ENCODE measurements at regions not wholly inside any gene's neighbourhood (a gene's known extent, or its start where the extent isn't known, plus 50 kb on each side); places are given as distances from the start of the nearest gene placed in this dataset.

GRCh38 chr10:20641605-20642004 lies 255.5 kb downstream of the NEBL start:
- Histone ChIP-seq H3K4me3 (no peak overlapping the region), H3K9me3 (no peaks in the 10 kb centered on the region), H3K27me3 (ENCODE audit: low read depth) (no peaks in the 10 kb centered on the region), H3K4me1 (no peaks in the 10 kb centered on the region), H3K27ac (no peak overlapping the region), H3K36me3 (no peaks in the 10 kb centered on the region)
- ATAC-seq (no peak), DNase-seq (no peak)
- no peak for TF ChIP-seq CTCF (IDR thresholded peaks at IDR 0.05)
- intact Hi-C loops (cut with DNase I): no loop called here

- DNase-seq (no peak), ATAC-seq (no peak)
- H3K9me3 ChIP-seq: no peaks in the 10 kb centered on the region
- H3K36me3 ChIP-seq: no peaks in the 10 kb centered on the region
- no peaks in the 10 kb centered on the region for H3K27me3 ChIP-seq (ENCODE audit: low read depth)
- no peak for TF ChIP-seq CTCF (IDR thresholded peaks at IDR 0.05)
- no peak overlapping the region for H3K4me3 ChIP-seq
- no peaks in the 10 kb centered on the region for H3K4me1 ChIP-seq
- intact Hi-C loops (cut with DNase I): no loop called here
- H3K27ac ChIP-seq: no peak overlapping the region
Measured at GRCh38 chr10:20635570-20635969, 261.5 kb downstream of the NEBL start.

GRCh38 chr10:20634839-20635238 lies 262.3 kb downstream of the NEBL start:
- Histone ChIP-seq H3K4me1 (no peaks in the 10 kb centered on the region), H3K27ac (no peak overlapping the region), H3K9me3 (no peaks in the 10 kb centered on the region), H3K4me3 (no peak overlapping the region), H3K36me3 (no peaks in the 10 kb centered on the region), H3K27me3 (ENCODE audit: low read depth) (no peaks in the 10 kb centered on the region)
- TF ChIP-seq CTCF (IDR thresholded peaks at IDR 0.05): no peak
- no peak for ATAC-seq
- intact Hi-C loops (cut with DNase I): no loop called here
- no peak for DNase-seq

GRCh38 chr10:20633714-20634113 lies 263.4 kb downstream of the NEBL start:
- no peak for TF ChIP-seq CTCF (IDR thresholded peaks at IDR 0.05)
- intact Hi-C loops (cut with DNase I): no loop called here
- Histone ChIP-seq H3K27ac (no peak overlapping the region), H3K36me3 (no peaks in the 10 kb centered on the region), H3K9me3 (no peaks in the 10 kb centered on the region), H3K4me3 (no peak overlapping the region), H3K27me3 (ENCODE audit: low read depth) (no peaks in the 10 kb centered on the region), H3K4me1 (no peaks in the 10 kb centered on the region)
- ATAC-seq (no peak), DNase-seq (no peak)

GRCh38 chr10:20632696-20633095 lies 264.4 kb downstream of the NEBL start:
- no peak overlapping the region for H3K27ac ChIP-seq
- no peaks in the 10 kb centered on the region for H3K9me3 ChIP-seq
- H3K36me3 ChIP-seq: no peaks in the 10 kb centered on the region
- H3K27me3 ChIP-seq (ENCODE audit: low read depth): no peaks in the 10 kb centered on the region
- DNase-seq (no peak), ATAC-seq (no peak)
- TF ChIP-seq CTCF (IDR thresholded peaks at IDR 0.05): no peak
- no peak overlapping the region for H3K4me3 ChIP-seq
- intact Hi-C loops (cut with DNase I): no loop called here
- no peaks in the 10 kb centered on the region for H3K4me1 ChIP-seq

- H3K4me1 ChIP-seq: no peaks in the 10 kb centered on the region
- no peaks in the 10 kb centered on the region for H3K27me3 ChIP-seq (ENCODE audit: low read depth)
- intact Hi-C loops (cut with DNase I): no loop called here
- H3K4me3 ChIP-seq: no peak overlapping the region
- no peaks in the 10 kb centered on the region for H3K9me3 ChIP-seq
- ATAC-seq (no peak), DNase-seq (no peak)
- no peak for TF ChIP-seq CTCF (IDR thresholded peaks at IDR 0.05)
- no peak overlapping the region for H3K27ac ChIP-seq
- H3K36me3 ChIP-seq: no peaks in the 10 kb centered on the region
Measured at GRCh38 chr10:20631229-20631628, 265.9 kb downstream of the NEBL start.

Measured in lower lobe of right lung (tissue), 2 donors.